HAP-1 (cell line): ENCODE measurements at regions not wholly inside any gene's neighbourhood (a gene's known extent, or its start where the extent isn't known, plus 50 kb on each side); places are given as distances from the start of the nearest gene placed in this dataset.

Experiments used
- DNase-seq, 2 experiments: peaks; one replicate each; pipeline ENCODE4 v3.0.0-alpha.2; 2016 to 2020; ENCODE audit warnings: low spot score in 2 of 2
- H3K27me3 ChIP-seq: fragments of 250-450 bp; sonication (Bioruptor Pico); 2 replicates; pipeline ENCODE4 v1.5.1; 2020; ENCODE audit warnings: low read depth, mild to moderate bottlenecking, moderate library complexity
- H3K36me3 ChIP-seq: fragments of 250-450 bp; sonication (Bioruptor Pico); replicated peaks from 2 replicates; pipeline ENCODE4 v1.5.1; 2020; ENCODE audit warnings: mild to moderate bottlenecking
- H3K4me1 ChIP-seq: fragments of 250-450 bp; sonication (Bioruptor Pico); 2 replicates; pipeline ENCODE4 v1.5.1; 2020; ENCODE audit warnings: mild to moderate bottlenecking
- H3K4me3 ChIP-seq: fragments of 250-450 bp; sonication (Bioruptor Pico); 2 replicates; pipeline ENCODE4 v1.5.1; 2020; ENCODE audit warnings: mild to moderate bottlenecking, moderate library complexity
- H3K9me3 ChIP-seq: fragments of 250-450 bp; sonication (Bioruptor Pico); 2 replicates; pipeline ENCODE4 v1.5.1; 2020; ENCODE audit warnings: mild to moderate bottlenecking, moderate library complexity
- in situ Hi-C: fragments of 300-500 bp; cut with MboI; formaldehyde crosslinking; loops from 3 replicates; pipeline ENCODE4 v1.14.3; 2020; ENCODE audit warnings: low sequenced_read_pairs, inconsistent platforms, mixed read lengths

DNA sequence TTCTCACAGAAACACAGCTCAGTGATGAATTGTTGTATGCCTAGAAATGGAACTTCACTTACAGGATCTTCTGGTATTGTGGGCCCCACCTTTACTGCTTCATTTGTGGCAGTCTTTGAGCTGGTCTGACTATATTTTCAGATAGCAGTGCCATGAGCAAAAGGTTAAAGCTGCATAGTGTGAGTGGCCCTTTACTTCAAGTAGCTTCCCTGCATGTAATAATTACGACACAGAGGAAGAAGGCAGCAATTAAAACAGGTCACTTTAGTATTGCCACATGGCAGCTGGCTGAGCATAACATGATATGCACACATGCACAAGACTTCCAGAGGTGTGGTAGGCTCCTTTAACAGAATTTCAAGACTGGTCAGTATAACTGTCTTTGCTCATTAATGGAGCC is 426.3 kb upstream of the ZEB2 start:
- H3K36me3 ChIP-seq: no peaks in the 10 kb centered on the region
- no peak overlapping the region for H3K4me3 ChIP-seq
- peaks cover 19% of the 10 kb centered on the region for H3K4me1 ChIP-seq
- in situ Hi-C loops: no loop called here
- H3K27me3 ChIP-seq: no peaks in the 10 kb centered on the region; the same call in 1 of the 2 replicates
- DNase-seq: no peak
- H3K9me3 ChIP-seq: no peaks in the 10 kb centered on the region

GRCh38 chr2:144944546-144945220 is 424.8 kb upstream of the ZEB2 start:
- Histone ChIP-seq H3K27me3 (no peaks in the 10 kb centered on the region; the same call in 1 of the 2 replicates), H3K4me3 (no peak overlapping the region), H3K4me1 (peaks cover 19% of the 10 kb centered on the region), H3K36me3 (no peaks in the 10 kb centered on the region), H3K9me3 (no peaks in the 10 kb centered on the region)
- in situ Hi-C loops: no loop called here
- no peak for DNase-seq

DNA sequence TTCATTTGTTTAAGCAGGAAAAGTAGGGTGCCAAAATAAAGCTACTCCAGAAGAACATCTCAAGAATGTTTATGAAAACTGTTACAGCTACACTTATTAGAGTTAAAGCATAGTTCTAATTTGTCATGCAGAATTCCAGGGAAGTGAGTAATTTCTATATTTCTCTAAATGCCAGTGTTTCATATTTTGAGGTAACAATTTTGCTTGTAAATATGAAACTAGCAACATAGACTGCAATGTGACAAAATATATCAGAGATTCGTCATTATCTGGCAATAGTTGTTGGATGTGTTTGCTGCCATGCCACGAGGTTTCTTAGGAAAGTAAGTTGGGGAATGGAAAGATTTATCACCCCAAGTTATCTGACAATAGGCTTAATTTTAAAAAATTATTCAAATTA is 424.1 kb upstream of the ZEB2 start:
- no peaks in the 10 kb centered on the region for H3K36me3 ChIP-seq
- H3K4me3 ChIP-seq: no peak overlapping the region
- H3K9me3 ChIP-seq: no peaks in the 10 kb centered on the region
- peaks cover 19% of the 10 kb centered on the region for H3K4me1 ChIP-seq
- in situ Hi-C loops: no loop called here
- no peak for DNase-seq
- H3K27me3 ChIP-seq: no peaks in the 10 kb centered on the region; the same call in 1 of the 2 replicates

- Histone ChIP-seq H3K9me3 (no peaks in the 10 kb centered on the region), H3K27me3 (no peaks in the 10 kb centered on the region; the same call in 1 of the 2 replicates), H3K36me3 (no peaks in the 10 kb centered on the region), H3K4me3 (no peak overlapping the region), H3K4me1 (peaks cover 13% of the 10 kb centered on the region)
- in situ Hi-C loops: no loop called here
- no peak for DNase-seq
These were observed 423.5 kb upstream of the ZEB2 start for GRCh38 chr2:144943293-144943941.

DNA sequence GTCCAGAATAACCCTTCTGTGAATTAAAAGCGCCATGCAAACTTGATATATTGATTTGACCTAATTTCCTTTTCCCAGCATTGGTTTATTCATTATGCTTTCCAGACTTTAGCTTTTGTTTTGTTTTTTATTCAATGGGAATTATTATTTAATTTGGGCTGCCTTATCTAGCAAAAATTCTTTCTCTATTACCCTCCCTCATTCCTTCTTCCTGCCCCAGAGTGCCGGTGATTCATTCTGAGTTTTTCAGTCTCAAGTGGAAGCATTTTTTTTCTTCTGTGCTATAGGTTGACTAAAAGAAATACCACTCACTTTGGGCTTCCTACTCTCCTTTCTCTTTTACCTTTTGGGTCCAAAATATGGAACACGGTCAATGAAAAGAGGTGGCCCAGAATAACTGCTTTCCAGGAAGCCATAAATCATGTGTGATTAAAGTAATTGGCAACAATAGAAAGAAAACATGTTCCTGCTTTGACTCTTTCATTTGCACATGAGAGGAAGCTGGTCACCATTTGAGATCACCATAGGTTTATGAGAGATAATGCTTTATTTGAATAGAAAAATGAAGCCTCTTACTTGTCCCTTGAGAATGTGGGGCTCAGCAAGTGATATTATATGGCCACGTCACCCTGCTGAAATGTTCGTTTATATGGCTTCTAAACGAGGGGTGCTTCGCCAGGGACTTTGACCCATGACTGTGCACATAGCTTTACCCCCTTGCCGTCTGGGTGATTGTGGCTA is 422.8 kb upstream of the ZEB2 start:
- peaks cover 12% of the 10 kb centered on the region for H3K4me1 ChIP-seq
- H3K36me3 ChIP-seq: no peaks in the 10 kb centered on the region
- in situ Hi-C loops: no loop called here
- peak; percentile 36 to 82 for DNase-seq
- H3K9me3 ChIP-seq: no peaks in the 10 kb centered on the region
- no peak overlapping the region for H3K4me3 ChIP-seq
- H3K27me3 ChIP-seq: no peaks in the 10 kb centered on the region

DNA sequence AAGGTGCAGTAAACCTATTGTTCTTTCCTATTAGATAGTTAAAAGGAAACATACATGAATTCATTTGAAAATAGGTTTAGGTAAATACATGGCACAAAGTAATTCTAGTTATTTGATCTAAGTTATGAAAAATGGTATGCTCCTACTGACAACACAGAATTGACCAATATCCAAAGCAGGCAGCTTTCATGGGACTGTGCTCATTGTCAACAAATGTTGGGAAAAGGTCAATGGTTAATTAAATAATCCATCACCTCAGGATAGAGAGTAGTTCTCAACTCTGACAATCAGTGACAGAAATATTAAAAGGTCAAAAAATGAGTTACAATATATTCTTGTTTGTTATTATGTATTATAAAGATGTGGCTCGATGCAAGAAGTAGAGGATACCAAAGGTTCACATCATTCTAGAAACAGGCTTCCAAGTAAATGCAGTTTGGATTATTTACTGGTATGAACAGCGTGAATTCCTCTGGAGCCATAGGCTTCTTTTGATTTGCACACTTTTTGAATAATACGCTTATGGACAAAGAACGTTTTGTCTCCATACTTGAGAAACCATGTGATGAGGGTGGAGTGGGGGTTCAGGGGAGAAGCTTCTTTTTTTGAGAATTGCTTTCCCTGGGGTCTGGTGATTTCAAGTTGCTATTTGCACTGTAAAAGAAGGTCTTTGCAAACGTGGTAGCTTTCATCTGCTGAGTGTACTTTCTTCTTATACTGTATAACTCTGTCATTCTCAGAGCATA is 422.0 kb upstream of the ZEB2 start:
- no peaks in the 10 kb centered on the region for H3K27me3 ChIP-seq
- no peaks in the 10 kb centered on the region for H3K36me3 ChIP-seq
- in situ Hi-C loops: no loop called here
- no peak for DNase-seq
- H3K4me3 ChIP-seq: no peak overlapping the region
- no peaks in the 10 kb centered on the region for H3K9me3 ChIP-seq
- peaks cover 17% of the 10 kb centered on the region for H3K4me1 ChIP-seq

DNA sequence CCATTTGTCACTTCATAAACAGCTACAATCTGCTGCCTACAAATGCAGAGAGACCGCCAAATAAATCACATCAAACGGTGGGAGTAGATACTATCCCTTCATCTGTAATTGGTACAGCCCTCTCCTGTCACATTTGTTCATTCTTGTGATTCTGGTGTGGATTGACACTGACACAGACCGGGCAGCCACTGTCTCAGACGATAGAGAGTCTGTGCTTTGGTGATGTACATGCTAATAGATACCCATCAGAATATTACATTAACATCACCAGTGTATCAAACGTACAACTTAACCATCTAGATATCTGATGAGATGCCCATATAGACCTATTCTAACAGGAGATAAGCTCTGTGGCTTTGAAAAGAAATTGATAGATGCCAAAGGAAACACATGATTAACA is 419.7 kb upstream of the ZEB2 start:
- Histone ChIP-seq H3K4me1 (peaks cover 21% of the 10 kb centered on the region), H3K4me3 (no peak overlapping the region), H3K36me3 (no peaks in the 10 kb centered on the region), H3K9me3 (no peaks in the 10 kb centered on the region), H3K27me3 (no peaks in the 10 kb centered on the region)
- no peak for DNase-seq
- in situ Hi-C loops: no loop called here

DNA sequence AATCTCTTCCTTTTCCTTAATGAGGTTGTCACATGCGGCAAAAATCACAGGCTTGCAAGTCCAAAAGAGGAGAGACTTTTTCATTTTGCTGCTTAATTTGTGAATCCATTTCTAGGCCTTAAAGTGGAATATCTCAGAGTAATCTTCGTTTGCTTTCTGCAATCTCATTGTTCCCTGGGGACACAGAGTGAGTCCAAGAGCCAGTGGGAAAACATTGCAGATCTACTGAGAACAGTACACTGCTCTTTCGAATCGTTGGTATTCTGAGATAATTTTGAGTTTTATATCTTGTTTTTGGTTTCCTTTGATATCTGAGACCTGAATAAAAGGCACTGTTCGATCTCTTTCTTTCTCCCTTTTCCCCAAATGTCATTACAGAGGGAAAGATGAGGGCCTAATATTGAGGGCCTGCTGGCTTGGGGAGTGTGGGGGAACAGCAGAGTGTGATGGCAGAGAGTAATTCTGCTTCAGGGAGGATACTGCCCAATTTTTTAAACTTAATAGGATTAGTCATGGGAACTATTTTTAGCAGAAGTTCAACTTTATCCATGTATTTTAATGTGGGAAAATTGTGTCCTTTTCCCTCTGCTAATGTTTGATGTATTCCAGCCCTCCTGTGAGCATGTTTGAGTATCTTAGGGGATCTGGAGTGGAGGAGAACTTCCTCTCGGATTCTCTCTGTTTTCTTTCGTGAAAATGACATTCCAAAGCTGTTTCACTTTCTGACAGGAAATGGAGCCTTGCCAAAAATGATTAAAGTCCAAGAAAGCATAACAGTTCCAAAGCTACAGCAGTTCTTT is 418.2 kb upstream of the ZEB2 start:
- no peaks in the 10 kb centered on the region for H3K36me3 ChIP-seq
- H3K4me1 ChIP-seq: peaks cover 16% of the 10 kb centered on the region
- no peaks in the 10 kb centered on the region for H3K27me3 ChIP-seq
- DNase-seq: no peak
- H3K9me3 ChIP-seq: no peaks in the 10 kb centered on the region
- in situ Hi-C loops: no loop called here
- H3K4me3 ChIP-seq: no peak overlapping the region

GRCh38 chr2:144937066-144937465 is 417.1 kb upstream of the ZEB2 start:
- DNase-seq: peak in 1 of 2 experiments; percentile 68
- Histone ChIP-seq H3K27me3 (no peaks in the 10 kb centered on the region), H3K9me3 (no peaks in the 10 kb centered on the region), H3K36me3 (no peaks in the 10 kb centered on the region), H3K4me1 (peaks cover 10% of the 10 kb centered on the region), H3K4me3 (no peak overlapping the region)
- in situ Hi-C loops: no loop called here

DNA sequence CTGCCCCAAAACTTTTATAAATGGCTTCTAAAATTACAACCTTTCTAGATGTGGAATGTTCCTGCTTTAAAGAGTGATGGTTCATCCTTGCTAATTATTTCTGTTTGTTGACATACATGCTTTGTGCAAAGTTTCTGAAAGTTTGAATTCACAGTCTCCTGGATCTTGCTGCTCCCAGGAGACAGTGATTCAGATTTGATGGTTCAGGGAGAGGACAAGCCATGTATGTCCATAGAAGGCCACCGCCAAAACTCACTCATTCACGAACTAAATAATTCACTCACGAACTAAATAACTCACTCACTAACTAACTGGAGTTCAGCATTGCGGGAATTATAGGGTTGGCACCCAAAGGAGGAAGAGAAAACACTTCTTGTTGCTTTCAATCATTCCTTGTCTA is 416.5 kb upstream of the ZEB2 start:
- H3K9me3 ChIP-seq: no peaks in the 10 kb centered on the region
- H3K4me1 ChIP-seq: peaks cover 10% of the 10 kb centered on the region
- DNase-seq: no peak
- in situ Hi-C loops: no loop called here
- no peaks in the 10 kb centered on the region for H3K27me3 ChIP-seq
- H3K4me3 ChIP-seq: no peak overlapping the region
- H3K36me3 ChIP-seq: no peaks in the 10 kb centered on the region

DNA sequence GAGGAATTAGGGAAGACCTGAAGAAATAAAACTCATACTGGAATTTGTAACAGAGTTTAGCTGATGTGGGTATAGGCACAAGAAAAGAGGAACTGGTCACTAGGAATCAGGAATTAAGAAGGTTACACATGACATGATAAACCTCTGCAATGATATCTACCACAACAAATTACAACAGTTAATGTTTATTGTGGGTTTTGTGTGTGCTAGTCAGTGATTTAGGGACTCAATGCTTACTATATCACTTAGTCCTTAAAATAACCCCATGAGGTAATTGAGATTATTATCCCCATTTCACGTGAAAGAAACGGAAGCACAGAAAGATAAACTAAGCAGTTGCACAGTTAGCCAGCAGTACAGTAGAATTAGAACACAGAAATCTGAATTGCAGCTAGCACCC is 415.8 kb upstream of the ZEB2 start:
- Histone ChIP-seq H3K36me3 (no peaks in the 10 kb centered on the region), H3K4me3 (no peak overlapping the region), H3K27me3 (no peaks in the 10 kb centered on the region), H3K4me1 (peaks cover 10% of the 10 kb centered on the region), H3K9me3 (no peaks in the 10 kb centered on the region)
- DNase-seq: no peak
- in situ Hi-C loops: no loop called here

GRCh38 chr2:144935191-144935590 is 415.3 kb upstream of the ZEB2 start:
- Histone ChIP-seq H3K4me3 (no peak overlapping the region), H3K27me3 (no peaks in the 10 kb centered on the region), H3K4me1 (peaks cover 10% of the 10 kb centered on the region), H3K9me3 (no peaks in the 10 kb centered on the region), H3K36me3 (no peaks in the 10 kb centered on the region)
- in situ Hi-C loops: no loop called here
- no peak for DNase-seq

GRCh38 chr2:144931960-144932359 is 412.0 kb upstream of the ZEB2 start:
- no peak overlapping the region for H3K4me3 ChIP-seq
- H3K27me3 ChIP-seq: no peaks in the 10 kb centered on the region
- DNase-seq: no peak
- no peaks in the 10 kb centered on the region for H3K36me3 ChIP-seq
- H3K4me1 ChIP-seq: peaks cover 5% of the 10 kb centered on the region; the same call in 1 of the 2 replicates
- in situ Hi-C loops: no loop called here
- no peaks in the 10 kb centered on the region for H3K9me3 ChIP-seq
